HG03159 (cell line): ENCODE measurements at regions not wholly inside any gene's neighbourhood (a gene's known extent, or its start where the extent isn't known, plus 50 kb on each side); places are given as distances from the start of the nearest gene placed in this dataset.
"Not testable (repeated sequence)": the region's sequence is repeated elsewhere in the genome, so short reads cannot be mapped to it uniquely, and the experiment has no call there.

Source experiments
- ATAC-seq: cut with Tn5 transposase; IDR thresholded peaks from one replicate; pipeline ENCODE4 v1.9.1; 2021; ENCODE audit warnings: mild to moderate bottlenecking, moderate library complexity; ENCODE audit not compliant: unreplicated experiment

- ATAC-seq, result no peak
Observed at GRCh38 chr14:96683562-96684289, 113.5 kb upstream of the VRK1 start.

GRCh38 chr14:96686126-96686525, 111.1 kb upstream of the VRK1 start:
- no peak for ATAC-seq

- no peak for ATAC-seq
Observed at GRCh38 chr14:96688629-96689028, 108.6 kb upstream of the VRK1 start.

- no peak for ATAC-seq
Observed at GRCh38 chr14:96690713-96691383, 106.3 kb upstream of the VRK1 start.

- no peak for ATAC-seq
Observed at GRCh38 chr14:96693252-96693820, 103.8 kb upstream of the VRK1 start.

- ATAC-seq, result no peak
Observed at GRCh38 chr14:96693987-96694386, 103.2 kb upstream of the VRK1 start.

GRCh38 chr14:96698960-96699539, 98.1 kb upstream of the VRK1 start:
- no peak for ATAC-seq

- no peak for ATAC-seq
Observed at GRCh38 chr14:96699666-96700065, 97.5 kb upstream of the VRK1 start.

- no peak for ATAC-seq
Observed at GRCh38 chr14:96702831-96703230, 94.4 kb upstream of the VRK1 start.

- no peak for ATAC-seq
Observed at GRCh38 chr14:96705422-96706092, 91.6 kb upstream of the VRK1 start.

- no peak for ATAC-seq
Observed at GRCh38 chr14:96706893-96707292, 90.3 kb upstream of the VRK1 start.

- ATAC-seq, result peak; percentile 72
Observed at GRCh38 chr14:96710060-96710666, 87.0 kb upstream of the VRK1 start.

GRCh38 chr14:96711559-96712267, 85.5 kb upstream of the VRK1 start:
- ATAC-seq, result no peak

GRCh38 chr14:96713426-96713825, 83.8 kb upstream of the VRK1 start:
- no peak for ATAC-seq

- ATAC-seq, result not testable (repeated sequence)
Observed at GRCh38 chr14:96714537-96714936, 82.6 kb upstream of the VRK1 start.

- no peak for ATAC-seq
Observed at GRCh38 chr14:96717116-96717515, 80.1 kb upstream of the VRK1 start.

GRCh38 chr14:96718407-96718806, 78.8 kb upstream of the VRK1 start:
- no peak for ATAC-seq

- ATAC-seq, result not testable (repeated sequence)
Observed at GRCh38 chr14:96720702-96721101, 76.5 kb upstream of the VRK1 start.

- ATAC-seq, result no peak
Observed at GRCh38 chr14:96722736-96723135, 74.4 kb upstream of the VRK1 start.

- no peak for ATAC-seq
Observed at GRCh38 chr14:96723946-96724345, 73.2 kb upstream of the VRK1 start.
